GM19043 (cell line): ENCODE measurements at regions not wholly inside any gene's neighbourhood (a gene's known extent, or its start where the extent isn't known, plus 50 kb on each side); places are given as distances from the start of the nearest gene placed in this dataset.
"Not testable (repeated sequence)": the region's sequence is repeated elsewhere in the genome, so short reads cannot be mapped to it uniquely, and the experiment has no call there.

Experiments used
- ATAC-seq: cut with Tn5 transposase; IDR thresholded peaks from one replicate; pipeline ENCODE4 v1.9.1; 2021; ENCODE audit warnings: low read depth; ENCODE audit not compliant: unreplicated experiment

GRCh38 chr3:81839504-81840094 is 78.2 kb upstream of the GBE1 start:
- no peak for ATAC-seq

DNA sequence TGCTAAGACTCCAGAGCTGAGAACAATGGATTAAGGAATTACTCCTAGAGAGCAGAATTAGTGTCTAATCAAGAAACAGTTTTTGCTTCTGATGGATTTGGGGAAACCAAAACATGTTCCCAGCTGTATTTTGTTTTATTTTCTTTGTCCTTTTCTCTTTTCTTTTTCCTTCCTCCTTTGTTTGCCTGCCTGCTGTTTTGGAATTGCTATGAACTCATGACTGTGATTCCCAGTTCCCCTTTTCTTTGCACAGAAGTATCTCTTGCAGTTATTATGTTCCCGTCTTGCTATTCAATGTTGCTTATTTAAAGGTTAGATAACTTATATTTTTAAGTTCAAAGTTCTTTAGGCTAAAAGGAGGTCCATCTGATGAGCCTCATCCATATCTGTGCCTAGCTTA is 77.0 kb upstream of the GBE1 start:
- no peak for ATAC-seq

DNA sequence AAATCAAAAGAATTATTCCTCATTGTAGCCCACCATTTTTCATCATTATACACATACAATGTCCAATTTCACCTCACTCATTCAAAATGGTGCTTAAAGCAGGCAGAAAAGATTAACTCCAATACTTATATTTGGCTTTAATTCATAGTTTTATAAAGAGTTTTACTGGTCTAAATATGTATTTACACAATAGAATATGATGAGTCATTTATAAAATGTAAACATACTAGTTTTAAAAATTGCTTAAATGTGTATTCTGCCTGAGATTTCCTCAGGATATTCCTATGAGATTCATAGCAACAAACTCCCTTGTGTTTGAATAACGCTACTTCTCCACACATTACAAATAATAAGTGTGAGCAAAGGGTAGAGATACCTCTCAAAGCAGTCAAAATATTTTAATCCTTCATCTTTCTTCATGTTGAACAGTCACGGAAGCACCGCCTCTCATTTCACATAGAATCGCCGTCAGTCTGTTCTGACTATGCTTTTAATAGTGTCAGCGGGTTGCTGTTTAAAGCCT is 75.7 kb upstream of the GBE1 start:
- no peak for ATAC-seq

DNA sequence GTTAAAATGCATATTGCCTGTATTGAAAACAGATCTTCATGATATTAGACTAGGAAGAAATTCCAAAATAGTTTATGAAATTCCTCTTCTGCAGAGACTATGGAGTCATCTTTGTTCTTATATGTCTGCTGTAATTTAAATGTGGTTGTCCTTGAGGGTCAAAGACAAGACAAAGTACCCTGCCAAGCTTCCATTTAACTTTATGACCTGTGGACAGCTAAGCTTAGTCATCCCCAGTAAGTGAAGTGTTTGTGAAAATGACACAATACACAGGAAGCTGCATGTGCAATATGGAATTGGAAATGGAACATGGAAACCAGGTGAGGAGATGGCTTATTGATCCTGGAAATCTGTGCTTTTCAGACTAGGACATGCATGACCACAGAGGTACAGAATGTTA is 68.5 kb upstream of the GBE1 start:
- no peak for ATAC-seq

GRCh38 chr3:81829272-81829671 is 67.8 kb upstream of the GBE1 start:
- ATAC-seq: not testable (repeated sequence)

DNA sequence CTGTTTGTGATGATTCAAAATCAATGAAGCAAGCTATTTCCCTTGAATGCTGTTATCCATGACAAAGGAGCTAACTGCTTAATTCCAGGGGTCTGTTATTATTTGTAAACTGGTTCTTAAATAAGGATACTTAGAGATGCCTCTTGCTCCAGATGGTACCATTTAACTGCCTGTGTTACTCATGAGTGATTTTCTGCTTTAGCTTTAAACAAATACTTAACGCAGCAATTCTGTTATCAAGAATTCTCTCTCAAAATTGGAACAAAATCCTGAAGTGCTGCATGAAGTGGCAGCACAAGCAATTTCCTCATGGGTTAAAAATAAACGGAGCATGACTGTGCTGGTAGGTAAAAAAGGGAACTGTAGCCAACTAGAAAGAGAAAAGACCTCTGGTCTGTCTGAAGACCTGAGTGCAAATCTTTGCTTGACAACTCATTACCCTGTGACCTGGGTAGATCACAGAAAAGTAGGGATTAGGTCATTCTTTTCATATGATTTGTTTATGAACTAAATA is 62.5 kb upstream of the GBE1 start:
- ATAC-seq: peak; percentile 95

- ATAC-seq: no peak
Measured at GRCh38 chr3:81823086-81823485, 61.6 kb upstream of the GBE1 start.

DNA sequence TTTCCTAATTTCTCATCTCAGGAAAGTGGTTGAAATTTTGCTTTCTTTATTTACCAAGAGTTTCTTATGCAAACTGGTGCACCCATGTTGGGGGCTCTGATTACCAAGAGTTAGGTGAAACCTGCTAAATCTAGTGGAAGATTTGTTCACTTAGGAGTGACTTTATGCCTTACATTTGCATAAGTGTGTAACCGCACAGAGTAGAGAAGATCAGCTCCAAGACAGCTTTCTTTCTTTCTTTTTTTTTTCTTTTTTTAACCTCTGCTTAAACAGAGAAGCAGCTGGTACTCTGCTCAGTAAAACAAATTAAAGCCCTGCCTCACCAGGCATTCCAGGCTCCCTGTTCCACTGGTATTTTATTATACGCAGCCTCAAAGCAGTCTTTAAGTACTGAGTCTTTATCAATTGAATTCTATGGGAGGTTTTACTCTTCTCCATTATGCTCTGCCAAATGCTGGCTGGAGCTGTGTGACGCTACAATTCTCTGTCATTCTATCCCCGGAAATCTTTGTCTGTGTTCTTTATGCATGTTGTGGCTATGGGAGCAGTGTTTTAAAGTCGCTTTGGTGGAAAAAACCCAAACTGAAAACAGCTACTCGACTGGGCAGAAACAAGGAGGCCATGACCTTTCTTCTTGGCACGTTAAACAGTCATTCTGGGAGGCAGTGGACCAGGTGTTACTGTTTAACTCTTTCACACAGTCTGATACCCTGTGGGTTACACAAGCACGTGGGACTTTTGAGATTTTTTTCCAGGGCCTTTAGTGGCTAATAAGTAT is 55.2 kb upstream of the GBE1 start:
- ATAC-seq: peak; percentile 98

- not testable (repeated sequence) for ATAC-seq
Measured at GRCh38 chr3:81812098-81812497, 50.7 kb upstream of the GBE1 start.
